ENCODE measurements at regions not wholly inside any gene's neighbourhood (a gene's known extent, or its start where the extent isn't known, plus 50 kb on each side); places are given as distances from the start of the nearest gene placed in this dataset.

GRCh38 chr2:217101972-217102371 lies 242.1 kb upstream of the TNP1 start:
- TF ChIP-seq CTCF (IDR thresholded peaks at IDR 0.05) = no peak
- TF ChIP-seq EZH2 (IDR thresholded peaks at IDR 0.05; ENCODE audit: borderline replicate concordance, insufficient read depth, low read depth, low read length, poor library complexity, severe bottlenecking) = no peak
